22Rv1 (cell line): ENCODE measurements at regions not wholly inside any gene's neighbourhood (a gene's known extent, or its start where the extent isn't known, plus 50 kb on each side); places are given as distances from the start of the nearest gene placed in this dataset.
"Not testable (repeated sequence)": the region's sequence is repeated elsewhere in the genome, so short reads cannot be mapped to it uniquely, and the experiment has no call there.

Source experiments
- H3K27ac ChIP-seq: fragments of 450-650 bp; 2 replicates; pipeline ENCODE4 v1.5.1; 2017
- CTCF ChIP-seq: fragments of 450-650 bp; IDR thresholded peaks from 2 replicates; pipeline ENCODE4 v1.5.1; 2017; ENCODE audit warnings: mild to moderate bottlenecking
- ZFX ChIP-seq: fragments of 450-650 bp; IDR thresholded peaks from 2 replicates; pipeline ENCODE4 v1.6.1; 2017; ENCODE audit warnings: antibody characterized with exemption, borderline replicate concordance

DNA sequence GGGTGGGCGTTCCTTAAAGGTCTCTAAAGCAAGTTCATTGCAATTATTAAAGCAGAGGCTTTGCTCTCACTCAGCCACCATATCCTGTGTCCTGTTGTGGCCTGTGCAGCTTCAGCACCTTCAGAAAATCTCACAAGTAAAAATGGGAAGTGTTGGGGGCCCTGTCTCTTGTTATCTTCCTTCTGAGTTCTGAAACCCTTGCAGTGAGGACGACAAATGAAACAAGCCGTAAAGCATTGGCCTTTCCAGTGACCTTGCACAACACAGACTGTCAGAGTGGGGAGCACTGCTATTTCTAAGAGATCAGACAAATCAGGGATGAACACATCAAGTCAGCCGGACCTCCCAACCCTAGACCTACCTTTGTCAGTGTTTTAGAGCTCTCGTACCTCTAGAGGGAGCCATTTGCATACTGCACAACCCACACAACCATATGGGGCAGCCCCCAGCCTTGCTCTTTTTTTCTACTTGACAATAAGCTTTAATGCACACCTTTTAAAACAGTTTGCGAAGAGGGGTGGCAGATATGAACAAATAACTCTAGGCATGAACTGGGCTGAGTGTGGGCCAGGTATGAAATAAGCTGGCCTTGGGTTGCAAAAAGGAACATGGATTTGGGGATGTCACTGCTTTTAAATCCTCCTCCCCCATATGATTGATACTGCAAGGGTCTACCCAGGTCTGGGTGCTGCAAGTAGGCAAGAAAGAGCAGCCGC, 89.8 kb downstream of the KATNIP start:
- TF ChIP-seq CTCF, result peak; percentile 82
- no peak for TF ChIP-seq ZFX
- no peak overlapping the region for H3K27ac ChIP-seq

DNA sequence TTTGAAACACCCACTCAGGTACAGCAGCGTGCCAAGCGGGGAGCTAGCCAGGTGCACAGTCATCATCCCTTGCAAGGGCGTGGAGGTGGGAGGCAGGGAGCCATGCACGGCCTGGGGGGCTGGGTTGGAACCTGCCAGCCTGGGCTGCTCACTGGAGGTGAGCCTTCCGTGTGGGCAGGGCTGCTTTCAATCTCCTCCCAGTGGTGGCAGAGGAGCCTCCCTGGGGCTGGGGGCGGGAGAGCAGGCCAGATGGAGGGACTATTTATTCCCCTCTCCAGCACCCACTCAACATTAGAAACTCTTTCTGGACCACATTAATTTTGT, 90.3 kb downstream of the KATNIP start:
- no peak overlapping the region for H3K27ac ChIP-seq
- TF ChIP-seq ZFX (no peak), CTCF (no peak)

DNA sequence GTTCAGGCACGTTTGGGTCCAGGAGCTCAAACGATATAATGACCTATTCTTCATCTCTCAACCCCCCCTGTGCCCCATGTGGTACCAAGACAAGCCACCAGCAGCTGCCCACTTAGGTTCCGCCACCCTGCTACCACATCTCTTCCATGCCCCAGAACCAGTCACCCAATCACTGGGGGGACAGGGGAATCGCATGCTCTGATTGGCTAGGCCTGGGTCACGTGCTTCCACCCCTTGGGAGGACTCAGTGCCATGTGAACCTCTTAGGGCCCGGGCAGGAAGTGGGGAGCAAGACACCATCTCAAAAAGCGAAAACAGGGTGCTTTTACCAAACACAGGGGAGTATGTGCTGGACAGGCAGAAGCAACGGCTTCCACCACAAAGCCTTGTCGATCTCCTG, 91.3 kb downstream of the KATNIP start:
- H3K27ac ChIP-seq, result no peak overlapping the region
- TF ChIP-seq ZFX (no peak), CTCF (no peak)

- H3K27ac ChIP-seq, result not testable (repeated sequence)
Measured at GRCh38 chr16:27641734-27642415, 91.9 kb downstream of the KATNIP start.

DNA sequence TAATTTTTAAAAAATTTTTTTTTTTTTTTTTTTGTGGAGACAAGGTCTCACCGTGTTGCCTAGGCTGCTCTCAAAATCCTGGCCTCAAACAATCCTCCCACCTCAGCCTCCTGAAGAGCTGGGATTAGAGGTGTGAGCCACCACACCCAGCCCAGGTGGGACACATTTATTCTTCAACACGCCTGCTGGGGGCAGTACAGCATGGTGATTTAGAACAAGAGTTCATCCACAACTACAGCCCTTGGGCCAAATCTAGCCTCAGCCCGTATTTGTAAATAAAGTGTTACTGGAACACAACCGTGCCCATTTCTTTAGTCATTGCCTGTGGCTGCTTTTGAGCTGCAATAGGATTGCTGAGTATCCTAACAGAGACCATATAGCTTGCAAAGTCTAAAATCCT, 92.8 kb downstream of the KATNIP start:
- TF ChIP-seq ZFX (no peak), CTCF (peak; percentile 25)
- H3K27ac ChIP-seq, result no peak overlapping the region

GRCh38 chr16:27644165-27644564, 94.2 kb downstream of the KATNIP start:
- H3K27ac ChIP-seq, result no peak overlapping the region
- TF ChIP-seq CTCF (no peak), ZFX (no peak)

DNA sequence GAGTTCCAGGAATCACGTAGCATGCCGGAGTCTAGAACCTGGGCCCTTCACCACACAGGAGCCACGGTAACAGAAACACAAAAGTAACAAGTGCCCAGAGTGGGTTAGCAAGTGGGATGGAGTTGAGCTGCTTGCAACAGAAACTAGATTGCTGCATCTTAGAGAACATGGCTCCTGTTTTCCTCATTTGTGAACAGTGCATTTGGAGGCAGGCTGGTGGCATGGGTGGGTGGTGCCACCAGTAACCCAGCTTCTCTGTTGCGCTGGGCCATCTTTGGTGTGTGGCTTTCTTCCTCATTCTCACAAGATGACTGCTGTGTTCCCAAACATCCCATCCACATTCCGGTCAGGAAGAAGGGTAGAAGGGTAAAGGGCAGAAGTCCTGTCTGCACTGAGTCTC, 95.5 kb downstream of the KATNIP start:
- no peak overlapping the region for H3K27ac ChIP-seq
- TF ChIP-seq CTCF (no peak), ZFX (no peak)
